ENCODE measurements at regions not wholly inside any gene's neighbourhood (a gene's known extent, or its start where the extent isn't known, plus 50 kb on each side); places are given as distances from the start of the nearest gene placed in this dataset.

DNA sequence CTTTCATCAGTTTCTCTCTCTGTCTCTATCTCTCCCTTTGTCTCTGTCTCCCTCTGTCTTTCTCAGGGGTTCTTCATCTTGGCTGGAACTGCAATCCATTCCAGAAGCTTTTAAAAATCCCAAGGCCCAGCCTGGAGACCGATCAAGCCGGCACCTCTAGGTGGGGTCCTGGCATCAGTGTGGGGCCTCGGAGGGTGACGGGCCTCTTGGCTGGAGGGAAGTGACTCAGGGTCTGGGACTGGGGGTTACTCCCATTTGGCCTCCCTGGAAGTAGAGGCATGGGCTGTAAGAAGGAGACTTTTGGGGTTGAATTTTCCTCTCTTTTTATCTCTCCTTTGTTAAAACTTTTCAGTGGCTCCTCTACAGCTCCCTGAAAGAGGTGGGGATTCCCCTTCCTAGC, 52.8 kb upstream of the OTOF start:
- Mint-ChIP-seq H3K27me3 (ENCODE audit: low read depth) (no peaks in the 10 kb centered on the region), H3K27ac (no peak overlapping the region), H3K4me1 (ENCODE audit: low read depth) (no peaks in the 10 kb centered on the region), H3K4me3 (no peak overlapping the region), H3K36me3 (ENCODE audit: low read depth) (no peaks in the 10 kb centered on the region), H3K9me3 (no peaks in the 10 kb centered on the region)
- CTCF ChIA-PET = interaction anchor here (0.6 kb wide), 2 partner anchors 383 to 1862 kb away, joined by 3 read pairs; partner anchors contain the start of gene FOSL2
- intact Hi-C loops (cut with micrococcal nuclease) = no loop called here
- no peak for DNase-seq

DNA sequence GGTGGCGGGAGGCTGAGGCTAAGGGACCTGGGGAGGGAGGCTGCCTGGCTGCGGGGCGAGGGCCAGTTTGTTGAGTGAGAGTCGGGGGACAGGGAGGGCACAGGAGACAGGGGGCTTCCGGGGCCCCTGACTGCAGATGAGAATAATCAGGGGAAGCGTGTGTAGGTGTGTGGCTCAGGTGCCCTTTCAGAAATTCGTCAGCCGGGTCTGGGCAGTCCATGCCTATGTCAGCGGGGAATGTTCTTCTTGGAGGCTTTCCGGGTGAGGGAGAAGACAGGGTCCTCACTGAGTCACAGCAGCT, 52.3 kb upstream of the OTOF start:
- no peaks in the 10 kb centered on the region for H3K27me3 Mint-ChIP-seq (ENCODE audit: low read depth)
- no peak overlapping the region for H3K4me3 Mint-ChIP-seq
- intact Hi-C loops (cut with micrococcal nuclease) = no loop called here
- no peaks in the 10 kb centered on the region for H3K4me1 Mint-ChIP-seq (ENCODE audit: low read depth)
- H3K9me3 Mint-ChIP-seq = no peaks in the 10 kb centered on the region
- H3K36me3 Mint-ChIP-seq (ENCODE audit: low read depth) = no peaks in the 10 kb centered on the region
- no peak for DNase-seq
- CTCF ChIA-PET = interaction anchor here (0.6 kb wide), 1 partner anchor 384 kb away, joined by 3 read pairs; no protein-coding TSS in a partner anchor
- H3K27ac Mint-ChIP-seq = no peak overlapping the region

GRCh38 chr2:26529406-26530239, 51.7 kb upstream of the OTOF start:
- Mint-ChIP-seq H3K4me3 (no peak overlapping the region), H3K27ac (no peak overlapping the region), H3K27me3 (ENCODE audit: low read depth) (no peaks in the 10 kb centered on the region), H3K9me3 (no peaks in the 10 kb centered on the region), H3K36me3 (ENCODE audit: low read depth) (no peaks in the 10 kb centered on the region), H3K4me1 (ENCODE audit: low read depth) (no peaks in the 10 kb centered on the region)
- CTCF ChIA-PET = no interaction called here
- intact Hi-C loops (cut with micrococcal nuclease) = no loop called here
- DNase-seq = peak; percentile 2

- CTCF ChIA-PET = no interaction called here
- no peaks in the 10 kb centered on the region for H3K4me1 Mint-ChIP-seq (ENCODE audit: low read depth)
- H3K9me3 Mint-ChIP-seq = no peaks in the 10 kb centered on the region
- DNase-seq = peak; percentile 2
- no peak overlapping the region for H3K27ac Mint-ChIP-seq
- no peak overlapping the region for H3K4me3 Mint-ChIP-seq
- no peaks in the 10 kb centered on the region for H3K27me3 Mint-ChIP-seq (ENCODE audit: low read depth)
- H3K36me3 Mint-ChIP-seq (ENCODE audit: low read depth) = no peaks in the 10 kb centered on the region
- intact Hi-C loops (cut with micrococcal nuclease) = no loop called here
Measured at GRCh38 chr2:26528836-26529235, 50.9 kb upstream of the OTOF start.

GRCh38 chr2:26527726-26528585, 50.0 kb upstream of the OTOF start:
- Mint-ChIP-seq H3K36me3 (ENCODE audit: low read depth) (no peaks in the 10 kb centered on the region), H3K9me3 (no peaks in the 10 kb centered on the region), H3K4me3 (no peak overlapping the region), H3K27me3 (ENCODE audit: low read depth) (no peaks in the 10 kb centered on the region), H3K4me1 (ENCODE audit: low read depth) (no peaks in the 10 kb centered on the region), H3K27ac (no peak overlapping the region)
- CTCF ChIA-PET = no interaction called here
- intact Hi-C loops (cut with micrococcal nuclease) = no loop called here
- DNase-seq = peak; percentile 0
